ENCODE measurements at regions not wholly inside any gene's neighbourhood (a gene's known extent, or its start where the extent isn't known, plus 50 kb on each side); places are given as distances from the start of the nearest gene placed in this dataset.
"Not testable (repeated sequence)": the region's sequence is repeated elsewhere in the genome, so short reads cannot be mapped to it uniquely, and the experiment has no call there.

- not testable (repeated sequence) for TF ChIP-seq CTCF (IDR thresholded peaks at IDR 0.05; ENCODE audit: poor library complexity); EZH2phosphoT487 (IDR thresholded peaks at IDR 0.05; ENCODE audit: low read depth, severe bottlenecking, unreplicated experiment); EZH2 (IDR thresholded peaks at IDR 0.05; ENCODE audit: borderline replicate concordance)
Measured at GRCh38 chr4:130033657-130034056, 937.7 kb downstream of the C4orf33 start.

Data from hepatocyte (in vitro differentiated cells).